Vagina (tissue), 2 donors: ENCODE measurements at regions not wholly inside any gene's neighbourhood (a gene's known extent, or its start where the extent isn't known, plus 50 kb on each side); places are given as distances from the start of the nearest gene placed in this dataset.

Source experiments
- DNase-seq, 2 donors: peaks; one replicate each; pipeline ENCODE4 v3.0.0-alpha.2; 2017; ENCODE audit errors: extremely low spot score in 2 of 2
- H3K27ac ChIP-seq: fragments of 200-600 bp; sonication (generic); one replicate; pipeline ENCODE4 v1.5.1; 2019
- H3K27me3 ChIP-seq: fragments of 200-600 bp; sonication (generic); one replicate; pipeline ENCODE4 v1.5.1; 2019
- H3K36me3 ChIP-seq, 2 donors: fragments of 200-600 bp; sonication (generic); one replicate each; pipeline ENCODE4 v1.5.1; 2017 to 2019
- H3K4me1 ChIP-seq: fragments of 200-600 bp; sonication (generic); one replicate; pipeline ENCODE4 v1.5.1; 2019
- H3K4me3 ChIP-seq, 2 donors: fragments of 200-600 bp; sonication (generic); 1 replicate in 1 of 2; 2 replicates in 1 of 2; pipeline ENCODE4 v1.5.1; 2016 to 2019
- H3K9me3 ChIP-seq: fragments of 200-600 bp; sonication (generic); one replicate; pipeline ENCODE4 v1.5.1; 2019
- POLR2A ChIP-seq, 2 donors: fragments of 450-650 bp; IDR thresholded peaks; one replicate each; pipeline ENCODE4 v1.6.1; 2017; ENCODE audit warnings: antibody characterized with exemption in 2 of 2, mild to moderate bottlenecking in 2 of 2, moderate library complexity in 2 of 2
- POLR2AphosphoS5 ChIP-seq, 2 donors: sonication (generic); formaldehyde crosslinking; IDR thresholded peaks; one replicate each; pipeline ENCODE4 v1.9.0; 2017; ENCODE audit warnings: antibody characterized with exemption in 2 of 2, mild to moderate bottlenecking in 2 of 2, low read depth in 1 of 2; ENCODE audit not compliant: insufficient read depth in 1 of 2
- intact Hi-C: fragments of 100-400 bp; cut with DNase I; formaldehyde crosslinking; loops from one replicate; pipeline ENCODE4 v1.15.1; 2023
- TF ChIP-seq, protein P1 (sequence below), 3 experiments: fragments of 450-650 bp in 2 of 3; fragments of 200-600 bp in 1 of 3; sonication (generic) in 1 of 3; IDR thresholded peaks; one replicate each; pipeline ENCODE4 v1.5.1; 2017 to 2019; ENCODE audit warnings: antibody characterized with exemption in 3 of 3, mild to moderate bottlenecking in 2 of 3, moderate library complexity in 2 of 3

DNA sequence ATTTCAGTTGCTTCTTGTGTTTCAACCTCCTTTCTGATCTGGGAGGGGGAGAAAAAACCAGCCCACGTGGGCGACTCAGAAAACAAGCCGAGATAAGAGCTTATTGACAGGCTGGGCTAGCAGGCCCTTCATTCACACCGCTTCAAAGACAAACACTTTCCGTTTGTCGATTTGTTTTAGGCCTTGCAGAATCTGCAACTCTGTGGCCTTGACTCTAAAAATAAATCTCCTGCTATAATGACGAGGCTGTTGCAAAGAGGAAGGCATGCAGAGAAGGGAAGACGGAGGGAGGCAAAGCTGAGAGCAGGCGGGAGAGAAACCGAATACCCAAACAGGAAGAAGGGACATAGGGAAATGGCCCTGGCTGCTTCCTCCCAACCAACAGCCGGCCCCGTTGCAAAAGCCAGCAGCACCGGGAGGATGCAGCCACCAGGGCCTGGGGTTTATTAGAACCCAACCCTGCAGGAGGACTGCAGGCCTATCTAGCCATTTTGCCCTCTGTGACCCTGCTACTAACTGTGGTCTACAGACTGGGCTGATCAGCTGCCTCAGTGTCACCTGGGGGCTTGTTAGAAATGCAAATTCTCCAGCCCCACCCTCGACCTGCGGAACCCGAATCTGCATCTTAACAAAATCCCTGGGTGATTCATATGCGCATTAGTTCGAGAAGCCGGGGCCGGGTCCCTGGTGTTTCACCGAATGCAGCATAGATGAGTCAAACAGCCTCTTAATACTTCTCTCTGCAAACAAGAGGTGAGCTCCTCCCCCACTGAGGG lies 325.5 kb downstream of the BCOR start:
- intact Hi-C loops, result no loop called here
- Histone ChIP-seq H3K27ac (no peak overlapping the region), H3K4me1 (no peaks in the 10 kb centered on the region), H3K27me3 (no peaks in the 10 kb centered on the region), H3K36me3 (no peaks in the 10 kb centered on the region), H3K4me3 (no peak overlapping the region), H3K9me3 (no peaks in the 10 kb centered on the region)
- no peak for DNase-seq
- TF ChIP-seq POLR2AphosphoS5 (IDR thresholded peaks at IDR 0.05; ENCODE audit: insufficient read depth in 1 of 2, low read depth in 1 of 2) (no peak), POLR2A (IDR thresholded peaks at IDR 0.05) (no peak)
- TF ChIP-seq, protein P1, sequence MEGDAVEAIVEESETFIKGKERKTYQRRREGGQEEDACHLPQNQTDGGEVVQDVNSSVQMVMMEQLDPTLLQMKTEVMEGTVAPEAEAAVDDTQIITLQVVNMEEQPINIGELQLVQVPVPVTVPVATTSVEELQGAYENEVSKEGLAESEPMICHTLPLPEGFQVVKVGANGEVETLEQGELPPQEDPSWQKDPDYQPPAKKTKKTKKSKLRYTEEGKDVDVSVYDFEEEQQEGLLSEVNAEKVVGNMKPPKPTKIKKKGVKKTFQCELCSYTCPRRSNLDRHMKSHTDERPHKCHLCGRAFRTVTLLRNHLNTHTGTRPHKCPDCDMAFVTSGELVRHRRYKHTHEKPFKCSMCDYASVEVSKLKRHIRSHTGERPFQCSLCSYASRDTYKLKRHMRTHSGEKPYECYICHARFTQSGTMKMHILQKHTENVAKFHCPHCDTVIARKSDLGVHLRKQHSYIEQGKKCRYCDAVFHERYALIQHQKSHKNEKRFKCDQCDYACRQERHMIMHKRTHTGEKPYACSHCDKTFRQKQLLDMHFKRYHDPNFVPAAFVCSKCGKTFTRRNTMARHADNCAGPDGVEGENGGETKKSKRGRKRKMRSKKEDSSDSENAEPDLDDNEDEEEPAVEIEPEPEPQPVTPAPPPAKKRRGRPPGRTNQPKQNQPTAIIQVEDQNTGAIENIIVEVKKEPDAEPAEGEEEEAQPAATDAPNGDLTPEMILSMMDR (IDR thresholded peaks at IDR 0.05), result no peak

DNA sequence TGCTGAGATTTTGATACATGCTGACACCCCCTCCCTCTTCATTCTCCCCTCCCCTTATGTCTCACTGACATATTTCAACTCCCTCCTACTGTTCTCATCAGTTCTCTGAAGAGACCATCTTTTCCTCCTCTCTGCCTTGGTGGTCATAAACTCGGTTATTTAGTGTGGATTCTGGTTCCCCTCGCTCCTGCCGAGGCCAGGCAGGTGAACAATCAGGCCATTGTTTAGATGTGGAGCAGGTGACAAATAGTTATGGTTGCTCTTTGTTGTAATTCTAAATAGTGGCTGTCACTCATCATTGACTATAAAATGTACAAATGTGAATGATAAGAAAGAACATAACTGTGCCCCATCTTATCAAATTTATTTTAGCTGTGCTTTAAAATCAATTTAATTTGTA lies 324.6 kb downstream of the BCOR start:
- Histone ChIP-seq H3K36me3 (no peaks in the 10 kb centered on the region), H3K27ac (no peak overlapping the region), H3K4me1 (no peaks in the 10 kb centered on the region), H3K27me3 (no peaks in the 10 kb centered on the region), H3K9me3 (no peaks in the 10 kb centered on the region), H3K4me3 (no peak overlapping the region)
- DNase-seq, result no peak
- intact Hi-C loops, result no loop called here
- TF ChIP-seq, protein P1 (IDR thresholded peaks at IDR 0.05), result no peak
- TF ChIP-seq POLR2AphosphoS5 (IDR thresholded peaks at IDR 0.05; ENCODE audit: insufficient read depth in 1 of 2, low read depth in 1 of 2) (no peak), POLR2A (IDR thresholded peaks at IDR 0.05) (no peak)

DNA sequence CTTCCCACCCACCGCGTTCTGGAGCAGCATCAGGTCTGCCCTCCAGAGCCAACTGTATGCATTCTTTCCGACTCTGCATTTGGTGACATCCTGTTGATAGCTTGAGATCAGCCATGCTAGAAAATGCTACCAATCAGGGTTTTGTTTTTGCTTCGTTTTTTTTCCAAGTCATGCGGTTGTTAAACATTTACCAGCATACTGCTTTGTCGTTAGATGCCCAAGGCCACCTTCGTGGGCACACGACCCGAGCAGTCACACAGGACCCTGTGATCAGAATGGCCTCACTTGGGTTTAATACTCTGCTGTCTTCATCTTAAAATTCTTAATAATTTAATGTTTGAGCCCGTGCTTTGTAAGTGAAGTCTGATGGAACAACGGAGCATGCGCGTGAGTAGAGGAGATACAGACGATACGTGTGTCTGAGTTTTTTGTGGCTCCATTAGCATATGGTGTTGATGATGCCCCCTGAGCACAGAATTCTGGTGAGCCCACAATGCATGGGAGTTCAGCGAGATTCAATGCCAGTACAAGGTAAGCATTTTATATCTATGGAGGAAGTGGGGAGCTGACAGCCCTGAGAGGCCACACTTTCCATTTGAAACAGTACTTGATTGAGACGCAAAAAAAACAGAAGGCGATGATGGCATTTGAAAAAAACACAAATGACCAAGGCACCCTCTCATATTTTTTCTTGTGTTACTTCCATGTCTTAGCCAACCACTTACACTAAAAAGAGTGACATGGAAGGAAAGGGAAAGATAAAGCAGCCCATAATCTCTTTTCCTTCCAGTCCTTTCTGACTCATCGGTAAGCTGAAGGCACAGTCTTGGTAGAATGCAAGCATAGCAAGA lies 323.6 kb downstream of the BCOR start:
- H3K27ac ChIP-seq, result no peak overlapping the region
- H3K9me3 ChIP-seq, result no peaks in the 10 kb centered on the region
- no peaks in the 10 kb centered on the region for H3K4me1 ChIP-seq
- H3K36me3 ChIP-seq, result no peaks in the 10 kb centered on the region
- DNase-seq, result no peak
- H3K4me3 ChIP-seq, result no peak overlapping the region
- TF ChIP-seq POLR2A (IDR thresholded peaks at IDR 0.05) (no peak), POLR2AphosphoS5 (IDR thresholded peaks at IDR 0.05; ENCODE audit: insufficient read depth in 1 of 2, low read depth in 1 of 2) (no peak)
- TF ChIP-seq, protein P1 (IDR thresholded peaks at IDR 0.05), result no peak
- intact Hi-C loops, result no loop called here
- no peaks in the 10 kb centered on the region for H3K27me3 ChIP-seq

DNA sequence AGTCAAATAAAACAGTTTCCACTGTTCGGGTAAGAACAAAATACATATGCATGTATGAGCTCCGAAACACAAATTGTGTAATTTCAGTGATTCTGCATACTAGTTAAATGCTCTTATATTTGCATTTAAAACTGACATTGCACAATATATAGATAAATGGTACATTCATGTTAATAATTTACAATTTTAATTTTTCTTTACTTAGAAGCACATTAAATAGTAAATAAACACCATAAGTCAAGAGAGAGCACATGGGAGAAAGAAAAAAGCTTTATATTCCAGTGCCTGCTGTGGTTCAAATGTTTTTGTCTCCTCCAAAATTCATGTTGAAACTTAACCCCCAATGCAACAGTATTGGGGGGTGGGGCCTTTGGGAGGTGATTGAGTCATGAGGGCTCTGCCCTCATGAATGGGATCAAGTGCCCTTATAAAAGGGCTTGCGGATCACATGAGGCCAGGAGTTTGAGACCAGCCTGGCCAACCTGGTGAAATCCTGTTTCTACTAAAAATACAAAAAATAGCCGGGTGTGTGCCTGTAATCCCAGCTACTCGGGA lies 322.9 kb downstream of the BCOR start:
- no peak overlapping the region for H3K4me3 ChIP-seq
- H3K27me3 ChIP-seq, result no peaks in the 10 kb centered on the region
- no peaks in the 10 kb centered on the region for H3K9me3 ChIP-seq
- TF ChIP-seq POLR2A (IDR thresholded peaks at IDR 0.05) (no peak), POLR2AphosphoS5 (IDR thresholded peaks at IDR 0.05; ENCODE audit: insufficient read depth in 1 of 2, low read depth in 1 of 2) (no peak)
- TF ChIP-seq, protein P1 (IDR thresholded peaks at IDR 0.05), result no peak
- H3K36me3 ChIP-seq, result no peaks in the 10 kb centered on the region
- DNase-seq, result no peak
- no peaks in the 10 kb centered on the region for H3K4me1 ChIP-seq
- intact Hi-C loops, result no loop called here
- H3K27ac ChIP-seq, result no peak overlapping the region
